Hepatocyte (in vitro differentiated cells): ENCODE measurements at regions not wholly inside any gene's neighbourhood (a gene's known extent, or its start where the extent isn't known, plus 50 kb on each side); places are given as distances from the start of the nearest gene placed in this dataset.

Experiments
- EZH2 ChIP-seq: fragments of 200-600 bp; sonication (generic); IDR thresholded peaks from 2 replicates; pipeline ENCODE4 v1.6.1; 2016; ENCODE audit warnings: antibody characterized with exemption, mild to moderate bottlenecking, borderline replicate concordance
- TF ChIP-seq, protein P1 (sequence below): fragments of 200-600 bp; sonication (generic); IDR thresholded peaks from 2 replicates; pipeline ENCODE4 v1.5.1; 2016; ENCODE audit warnings: antibody characterized with exemption, mild to moderate bottlenecking; ENCODE audit not compliant: poor library complexity

GRCh38 chr18:52087140-52087539 is 252.9 kb upstream of the DCC start:
- TF ChIP-seq, protein P1, sequence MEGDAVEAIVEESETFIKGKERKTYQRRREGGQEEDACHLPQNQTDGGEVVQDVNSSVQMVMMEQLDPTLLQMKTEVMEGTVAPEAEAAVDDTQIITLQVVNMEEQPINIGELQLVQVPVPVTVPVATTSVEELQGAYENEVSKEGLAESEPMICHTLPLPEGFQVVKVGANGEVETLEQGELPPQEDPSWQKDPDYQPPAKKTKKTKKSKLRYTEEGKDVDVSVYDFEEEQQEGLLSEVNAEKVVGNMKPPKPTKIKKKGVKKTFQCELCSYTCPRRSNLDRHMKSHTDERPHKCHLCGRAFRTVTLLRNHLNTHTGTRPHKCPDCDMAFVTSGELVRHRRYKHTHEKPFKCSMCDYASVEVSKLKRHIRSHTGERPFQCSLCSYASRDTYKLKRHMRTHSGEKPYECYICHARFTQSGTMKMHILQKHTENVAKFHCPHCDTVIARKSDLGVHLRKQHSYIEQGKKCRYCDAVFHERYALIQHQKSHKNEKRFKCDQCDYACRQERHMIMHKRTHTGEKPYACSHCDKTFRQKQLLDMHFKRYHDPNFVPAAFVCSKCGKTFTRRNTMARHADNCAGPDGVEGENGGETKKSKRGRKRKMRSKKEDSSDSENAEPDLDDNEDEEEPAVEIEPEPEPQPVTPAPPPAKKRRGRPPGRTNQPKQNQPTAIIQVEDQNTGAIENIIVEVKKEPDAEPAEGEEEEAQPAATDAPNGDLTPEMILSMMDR: no peak
- no peak for TF ChIP-seq EZH2
